ENCODE measurements at regions not wholly inside any gene's neighbourhood (a gene's known extent, or its start where the extent isn't known, plus 50 kb on each side); places are given as distances from the start of the nearest gene placed in this dataset.
A peak's percentile ranks its signal among the peaks of the same experiment; 100 is the strongest.

DNA sequence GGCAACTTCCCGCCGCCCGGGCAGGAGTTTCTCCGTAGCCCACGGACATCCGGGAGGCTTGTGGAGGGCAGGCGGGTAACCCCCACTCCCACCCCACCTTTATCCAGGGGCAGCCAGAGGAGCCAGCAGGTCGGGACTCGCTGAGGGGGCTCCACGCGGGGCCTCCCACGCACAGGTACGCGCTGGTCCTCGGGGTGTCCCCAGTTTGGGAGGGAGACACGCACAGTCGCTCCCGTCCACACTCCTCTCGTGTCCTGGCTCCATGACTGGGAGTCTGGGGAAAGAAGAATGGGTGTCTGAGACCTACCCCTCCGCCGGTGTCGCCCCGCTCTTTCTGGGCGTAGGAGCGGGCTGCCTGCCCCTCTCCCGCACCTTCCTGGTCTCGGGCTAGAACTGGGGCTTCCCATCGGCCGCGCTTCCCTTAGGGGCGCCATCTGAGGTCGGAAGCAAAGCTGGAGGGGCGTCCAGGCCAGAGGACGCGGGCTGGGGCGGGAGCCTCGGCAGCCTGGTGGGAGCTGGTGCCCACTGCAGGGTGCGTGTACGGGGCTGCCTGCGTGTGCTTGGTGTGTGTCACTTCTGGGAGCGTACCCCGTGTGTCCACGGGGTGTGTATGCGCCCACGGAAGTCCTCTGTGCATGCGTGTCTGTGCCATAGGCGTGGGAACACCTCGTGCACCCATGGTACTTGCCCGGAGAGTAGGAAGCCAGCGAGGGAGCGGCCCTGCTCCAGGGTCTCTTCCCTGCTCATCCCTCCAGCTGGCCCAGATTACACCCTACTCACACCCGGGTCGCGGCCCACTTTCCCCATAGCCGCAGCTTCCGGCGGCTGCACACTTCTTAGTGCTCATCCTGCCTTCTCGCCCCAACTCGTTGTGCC, 73.0 kb upstream of the LEP start:
- no peak for DNase-seq
- TF ChIP-seq, protein P1, sequence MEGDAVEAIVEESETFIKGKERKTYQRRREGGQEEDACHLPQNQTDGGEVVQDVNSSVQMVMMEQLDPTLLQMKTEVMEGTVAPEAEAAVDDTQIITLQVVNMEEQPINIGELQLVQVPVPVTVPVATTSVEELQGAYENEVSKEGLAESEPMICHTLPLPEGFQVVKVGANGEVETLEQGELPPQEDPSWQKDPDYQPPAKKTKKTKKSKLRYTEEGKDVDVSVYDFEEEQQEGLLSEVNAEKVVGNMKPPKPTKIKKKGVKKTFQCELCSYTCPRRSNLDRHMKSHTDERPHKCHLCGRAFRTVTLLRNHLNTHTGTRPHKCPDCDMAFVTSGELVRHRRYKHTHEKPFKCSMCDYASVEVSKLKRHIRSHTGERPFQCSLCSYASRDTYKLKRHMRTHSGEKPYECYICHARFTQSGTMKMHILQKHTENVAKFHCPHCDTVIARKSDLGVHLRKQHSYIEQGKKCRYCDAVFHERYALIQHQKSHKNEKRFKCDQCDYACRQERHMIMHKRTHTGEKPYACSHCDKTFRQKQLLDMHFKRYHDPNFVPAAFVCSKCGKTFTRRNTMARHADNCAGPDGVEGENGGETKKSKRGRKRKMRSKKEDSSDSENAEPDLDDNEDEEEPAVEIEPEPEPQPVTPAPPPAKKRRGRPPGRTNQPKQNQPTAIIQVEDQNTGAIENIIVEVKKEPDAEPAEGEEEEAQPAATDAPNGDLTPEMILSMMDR (IDR thresholded peaks at IDR 0.05): no peak
- peaks cover 34% of the 10 kb centered on the region for H3K4me1 Mint-ChIP-seq (ENCODE audit: low read depth)
- peaks cover 60% of the 10 kb centered on the region for H3K27me3 Mint-ChIP-seq (ENCODE audit: insufficient read depth)
- H3K27ac Mint-ChIP-seq: no peak overlapping the region
- peaks cover 4% of the 10 kb centered on the region; the same call in 1 of the 2 replicates for H3K36me3 Mint-ChIP-seq (ENCODE audit: low read depth)
- no peaks in the 10 kb centered on the region for H3K9me3 Mint-ChIP-seq
- H3K4me3 Mint-ChIP-seq: peak overlapping the region; percentile 51; the same call in 1 of the 2 replicates

DNA sequence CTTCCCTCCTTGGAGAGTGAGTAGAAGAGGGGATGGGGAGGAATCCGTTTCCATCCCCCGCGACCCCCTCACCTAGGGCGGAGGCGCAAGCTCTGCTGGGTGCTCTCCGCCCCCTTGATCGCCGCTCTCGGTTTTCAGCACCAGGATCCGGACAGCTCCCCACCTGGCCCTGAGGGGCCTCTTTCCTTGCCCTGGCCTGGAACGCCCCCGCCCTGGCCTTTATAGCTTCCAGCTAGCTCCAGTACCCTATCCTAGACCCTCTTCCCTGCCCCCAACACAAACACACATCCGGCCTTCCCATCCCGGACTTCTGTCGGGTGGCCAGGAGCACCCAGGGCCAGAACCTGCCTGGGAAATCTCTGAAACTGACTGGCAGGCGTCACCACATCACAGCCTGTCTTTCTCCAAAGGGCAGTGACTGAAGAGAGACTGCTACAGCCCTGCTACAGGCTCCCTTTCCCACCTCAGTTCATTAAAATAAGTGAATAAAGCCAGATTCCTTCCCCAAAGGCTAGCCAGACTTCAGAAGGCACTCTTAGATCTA, 72.3 kb upstream of the LEP start:
- Mint-ChIP-seq H3K27ac (no peak overlapping the region), H3K36me3 (ENCODE audit: low read depth) (peaks cover 4% of the 10 kb centered on the region; the same call in 1 of the 2 replicates), H3K4me1 (ENCODE audit: low read depth) (peaks cover 28% of the 10 kb centered on the region), H3K27me3 (ENCODE audit: insufficient read depth) (peaks cover 59% of the 10 kb centered on the region), H3K4me3 (peak overlapping the region; percentile 51; the same call in 1 of the 2 replicates), H3K9me3 (no peaks in the 10 kb centered on the region)
- DNase-seq: no peak
- TF ChIP-seq, protein P1 (IDR thresholded peaks at IDR 0.05): no peak

DNA sequence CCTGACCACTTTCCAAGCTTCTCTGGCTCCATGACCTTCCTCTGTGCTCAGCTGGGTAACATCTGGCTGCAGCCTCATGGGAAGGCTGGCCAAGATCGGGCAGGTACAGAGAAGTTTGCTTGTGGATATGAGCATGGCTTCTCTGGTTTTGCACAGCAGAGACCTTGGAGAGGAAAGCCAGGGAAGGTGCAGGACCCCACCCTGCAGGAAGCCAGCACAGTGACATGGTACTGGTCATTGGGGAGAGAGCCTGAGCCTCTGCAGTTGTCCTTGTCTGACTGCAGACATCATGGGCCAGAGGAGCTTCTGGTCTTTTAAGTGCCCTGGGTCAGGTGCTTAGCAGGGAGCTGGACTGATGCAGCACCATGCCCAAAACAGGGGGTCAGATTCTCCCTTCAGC, 70.6 kb upstream of the LEP start:
- Mint-ChIP-seq H3K27ac (no peak overlapping the region), H3K4me3 (no peak overlapping the region), H3K27me3 (ENCODE audit: insufficient read depth) (peaks cover 62% of the 10 kb centered on the region), H3K9me3 (no peaks in the 10 kb centered on the region), H3K36me3 (ENCODE audit: low read depth) (peaks cover 4% of the 10 kb centered on the region; the same call in 1 of the 2 replicates), H3K4me1 (ENCODE audit: low read depth) (peaks cover 11% of the 10 kb centered on the region)
- TF ChIP-seq, protein P1 (IDR thresholded peaks at IDR 0.05): no peak
- DNase-seq: no peak

DNA sequence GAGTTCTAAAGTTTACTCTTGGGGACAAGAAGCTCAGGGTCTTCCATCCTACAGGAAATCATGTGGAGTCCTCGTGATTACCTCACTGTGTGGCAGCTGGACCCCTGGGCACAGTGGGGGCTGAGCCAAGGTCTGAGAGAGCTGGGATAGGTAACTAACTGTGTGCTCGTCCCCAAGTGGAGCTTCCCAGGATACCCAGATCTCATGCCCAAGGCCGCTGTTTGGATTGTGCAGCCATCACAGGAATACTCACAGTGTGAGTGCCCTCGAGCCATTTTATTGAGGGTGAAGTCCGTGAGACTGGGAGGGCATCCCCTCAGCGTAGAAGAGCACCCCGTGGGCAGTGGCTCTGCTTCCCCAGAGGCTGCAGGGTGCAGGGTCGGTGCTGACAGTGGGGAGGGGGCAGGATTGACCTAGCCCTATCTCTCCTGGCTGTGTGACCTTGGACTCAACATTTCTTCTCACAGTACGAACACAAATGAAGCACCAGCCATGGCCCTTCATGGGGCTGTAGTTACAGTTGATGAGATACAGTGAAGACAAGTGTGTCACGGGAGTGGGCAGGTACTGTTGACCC, 69.6 kb upstream of the LEP start:
- H3K36me3 Mint-ChIP-seq (ENCODE audit: low read depth): peaks cover 4% of the 10 kb centered on the region; the same call in 1 of the 2 replicates
- DNase-seq: no peak
- H3K27ac Mint-ChIP-seq: no peak overlapping the region
- H3K27me3 Mint-ChIP-seq (ENCODE audit: insufficient read depth): peaks cover 56% of the 10 kb centered on the region
- TF ChIP-seq, protein P1 (IDR thresholded peaks at IDR 0.05): no peak
- H3K4me1 Mint-ChIP-seq (ENCODE audit: low read depth): peaks cover 8% of the 10 kb centered on the region
- no peak overlapping the region for H3K4me3 Mint-ChIP-seq
- no peaks in the 10 kb centered on the region for H3K9me3 Mint-ChIP-seq

DNA sequence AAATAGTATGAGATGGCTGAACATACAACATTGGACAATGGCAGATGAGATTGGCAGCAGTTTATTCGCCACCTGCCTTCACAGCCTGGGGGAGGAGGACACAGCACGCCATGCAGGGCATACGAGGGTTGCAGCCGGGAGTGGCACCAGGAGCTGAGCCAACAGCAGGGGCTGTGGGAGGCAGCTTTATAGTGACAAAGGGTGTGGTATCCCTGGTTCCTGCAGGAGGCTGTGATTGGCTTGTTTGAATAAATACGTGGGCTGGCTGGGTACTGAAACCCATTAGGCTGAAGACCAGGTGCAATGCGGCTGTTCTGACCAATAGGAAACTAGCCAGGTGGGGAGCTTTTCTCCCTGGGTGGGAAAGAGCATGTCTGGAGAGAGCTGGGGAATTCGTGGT, 68.9 kb upstream of the LEP start:
- H3K36me3 Mint-ChIP-seq (ENCODE audit: low read depth): peaks cover 4% of the 10 kb centered on the region; the same call in 1 of the 2 replicates
- peaks cover 15% of the 10 kb centered on the region for H3K4me1 Mint-ChIP-seq (ENCODE audit: low read depth)
- no peak for DNase-seq
- H3K4me3 Mint-ChIP-seq: no peak overlapping the region
- no peaks in the 10 kb centered on the region for H3K9me3 Mint-ChIP-seq
- TF ChIP-seq, protein P1 (IDR thresholded peaks at IDR 0.05): no peak
- no peak overlapping the region for H3K27ac Mint-ChIP-seq
- peaks cover 58% of the 10 kb centered on the region for H3K27me3 Mint-ChIP-seq (ENCODE audit: insufficient read depth)

All from HFFc6 (cell line).